NCI-H2171 treated with DMSO at 0.1 percent for 48 hours (cell line): ENCODE measurements at regions not wholly inside any gene's neighbourhood (a gene's known extent, or its start where the extent isn't known, plus 50 kb on each side); places are given as distances from the start of the nearest gene placed in this dataset.

ENCODE experiments used
- DNase-seq: peaks from one replicate; lab custom pipeline; 2025; lab: John Stamatoyannopoulos, UW

DNA sequence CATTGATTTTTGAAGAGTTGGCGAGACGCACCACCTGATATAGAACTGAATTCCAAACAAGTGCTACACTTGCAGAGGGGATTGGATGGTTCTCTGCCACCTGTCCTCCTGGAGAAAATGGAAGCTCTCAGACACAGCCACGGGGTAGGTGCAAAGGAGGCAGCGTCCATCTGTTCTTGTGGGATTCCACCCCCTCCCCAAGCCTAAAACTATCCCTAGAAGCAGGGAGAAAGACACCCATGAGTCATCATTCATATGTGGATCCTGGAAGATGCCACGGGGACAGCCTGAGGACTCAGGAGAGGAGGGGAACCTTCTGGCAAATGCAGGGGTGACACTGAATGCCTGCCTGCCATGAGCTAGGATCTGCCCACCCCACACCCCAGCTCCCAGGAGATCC, 171.3 kb upstream of the CST7 start:
- DNase-seq: peak; percentile 73

DNA sequence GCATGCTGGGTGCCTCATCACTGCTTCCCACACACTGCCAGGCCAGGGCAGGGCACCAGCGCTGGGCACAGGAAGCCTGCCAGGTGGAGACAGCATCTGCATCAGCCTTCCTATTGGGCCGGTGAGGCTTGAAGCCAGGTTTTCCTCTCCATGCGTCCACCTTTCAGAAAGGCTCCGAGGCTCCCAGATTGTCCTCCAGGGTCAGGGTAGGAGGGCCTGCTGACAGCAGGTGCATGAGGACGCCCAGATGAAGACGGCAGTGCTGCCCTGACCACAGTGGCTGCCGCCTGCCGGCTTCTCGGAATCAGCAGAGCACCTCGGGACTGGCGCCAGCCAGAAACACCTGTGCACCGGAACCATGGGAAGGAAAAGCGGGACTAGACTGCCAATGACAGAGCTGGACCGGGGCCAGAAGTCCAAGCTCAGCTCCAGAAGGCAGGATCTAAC, 170.5 kb upstream of the CST7 start:
- no peak for DNase-seq

GRCh38 chr20:24779131-24779530, 169.9 kb upstream of the CST7 start:
- DNase-seq: no peak

DNA sequence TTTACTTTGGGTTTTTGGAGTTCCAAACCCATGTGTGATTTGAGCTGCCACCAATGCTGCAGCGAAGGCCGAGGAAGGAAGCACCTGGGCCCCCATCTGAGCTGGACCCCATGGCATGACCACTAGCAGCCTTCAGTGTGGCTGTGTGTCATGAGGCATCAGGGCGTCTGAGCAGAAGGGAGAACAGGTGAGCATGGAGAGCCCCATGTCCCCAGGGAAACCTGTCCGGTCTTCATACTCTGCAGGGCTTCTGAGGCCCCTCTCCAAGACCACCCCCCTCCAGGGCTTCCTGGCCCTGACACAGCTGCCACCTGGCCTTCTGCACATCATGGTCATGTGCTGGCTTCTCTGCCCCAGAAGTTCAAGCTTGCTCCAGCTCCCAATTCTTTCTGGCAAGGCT, 169.1 kb upstream of the CST7 start:
- DNase-seq: no peak

DNA sequence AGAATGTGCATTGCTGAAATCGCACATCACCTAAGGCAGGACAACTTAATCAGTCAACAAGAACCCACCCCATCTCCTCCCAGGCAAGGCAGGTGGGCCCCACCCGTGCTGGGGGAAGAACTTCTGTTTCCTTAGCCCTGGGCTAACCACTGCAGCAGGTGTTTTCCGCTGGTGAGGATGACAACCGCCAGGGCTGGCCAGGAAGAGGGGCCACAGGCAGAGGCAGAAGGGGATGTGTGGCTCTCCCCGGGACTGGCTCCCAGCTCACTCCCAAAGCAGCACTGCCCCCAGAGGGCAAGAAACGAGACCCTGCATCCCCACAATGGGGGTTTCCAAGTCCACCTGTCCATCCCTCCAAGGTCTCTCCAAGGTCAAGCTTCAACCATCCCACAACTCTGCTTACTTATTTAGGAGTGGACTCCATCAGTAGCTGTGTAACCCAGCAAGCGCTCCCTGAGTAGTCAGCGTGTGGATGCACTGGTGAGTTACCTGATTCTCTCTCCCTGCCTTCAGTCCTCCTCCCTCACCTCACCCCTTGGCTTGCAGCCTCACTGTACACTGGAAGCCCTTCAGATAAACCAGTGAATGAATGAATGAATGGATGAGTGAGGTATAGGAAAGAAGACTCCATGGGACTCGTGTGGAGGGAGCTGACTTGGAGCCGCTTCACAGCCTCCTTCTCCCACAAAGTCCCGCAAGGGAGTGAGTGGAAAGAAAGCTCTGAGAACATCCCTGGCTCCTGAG, 168.2 kb upstream of the CST7 start:
- no peak for DNase-seq

- peak; percentile 16 for DNase-seq
Observed at GRCh38 chr20:24781418-24781980, 167.6 kb upstream of the CST7 start.

DNA sequence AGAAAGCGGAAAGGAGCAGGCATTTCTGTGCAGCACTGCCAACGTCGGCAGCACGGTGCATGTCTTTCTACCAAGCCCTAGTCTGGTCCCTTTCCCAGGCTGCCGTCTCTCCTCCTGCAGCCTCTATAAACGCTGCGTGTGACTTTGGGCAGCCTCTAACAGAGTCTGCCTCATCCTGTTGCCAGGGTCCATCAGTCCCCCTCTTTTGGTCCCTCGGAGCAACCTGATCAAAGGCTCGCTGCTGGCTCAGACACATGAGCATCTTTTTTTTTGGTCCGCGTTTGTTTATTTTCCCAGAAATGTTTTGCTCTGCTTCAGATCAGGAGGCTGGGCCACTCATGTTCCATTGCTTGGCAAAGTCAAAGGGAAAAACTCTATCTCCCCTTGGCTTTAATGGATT, 166.8 kb upstream of the CST7 start:
- DNase-seq: no peak

GRCh38 chr20:24782801-24783630, 166.1 kb upstream of the CST7 start:
- no peak for DNase-seq

GRCh38 chr20:24783631-24784492, 165.2 kb upstream of the CST7 start:
- peak; percentile 58 for DNase-seq

- no peak for DNase-seq
Observed at GRCh38 chr20:24784607-24785006, 164.5 kb upstream of the CST7 start.

- peak; percentile 46 for DNase-seq
Observed at GRCh38 chr20:24785141-24786110, 163.6 kb upstream of the CST7 start.

- no peak for DNase-seq
Observed at GRCh38 chr20:24786111-24786495, 163.0 kb upstream of the CST7 start.

GRCh38 chr20:24786646-24787045, 162.4 kb upstream of the CST7 start:
- DNase-seq: no peak

GRCh38 chr20:24787071-24787470, 162.0 kb upstream of the CST7 start:
- no peak for DNase-seq

GRCh38 chr20:24787621-24788020, 161.4 kb upstream of the CST7 start:
- no peak for DNase-seq

DNA sequence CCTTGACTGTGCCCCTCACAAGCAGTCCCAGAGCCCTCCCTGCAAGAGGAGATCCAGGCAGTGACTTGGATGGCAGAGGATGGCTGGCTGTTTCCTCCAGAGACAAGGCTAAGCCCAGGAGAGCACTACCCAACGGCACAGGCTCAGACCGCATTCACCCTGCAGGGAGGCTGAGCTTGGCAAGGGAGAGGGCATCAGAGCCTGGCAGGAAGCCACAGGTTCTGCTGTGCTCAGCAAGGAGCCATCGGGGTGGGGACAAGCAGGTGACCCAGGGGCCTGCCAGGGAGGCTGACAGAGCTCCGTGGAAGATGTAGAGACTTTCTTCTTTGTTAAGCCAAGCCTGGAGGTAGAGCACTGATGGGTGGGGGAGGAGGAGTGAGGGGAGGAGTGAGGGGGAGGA, 159.2 kb upstream of the CST7 start:
- no peak for DNase-seq

DNA sequence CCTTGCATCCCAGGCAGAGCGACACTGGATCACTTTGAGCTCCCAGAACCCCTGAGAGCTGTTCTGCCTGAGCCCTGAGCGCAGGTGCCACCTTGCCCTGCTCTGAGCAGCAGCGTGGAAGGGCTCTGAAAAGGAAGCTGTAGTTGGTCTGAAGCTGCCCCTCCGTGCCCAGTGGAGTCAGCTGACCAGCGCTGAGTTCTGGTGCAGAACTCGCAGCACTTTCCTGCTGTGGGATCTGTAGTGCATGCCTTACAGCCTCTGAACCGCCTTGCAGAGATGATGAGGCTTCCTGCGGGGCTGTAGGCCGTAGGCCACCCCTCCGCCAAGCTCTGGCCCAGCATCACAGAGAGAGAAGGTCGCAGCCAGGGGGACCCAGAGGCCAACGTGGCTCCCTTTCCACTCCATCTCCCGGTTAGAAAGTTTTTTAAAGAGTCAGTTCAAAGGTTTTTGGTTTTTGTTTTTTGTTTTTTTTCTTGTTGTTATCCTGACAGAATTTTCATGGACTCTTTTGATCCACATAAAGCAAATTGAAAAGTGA, 158.3 kb upstream of the CST7 start:
- no peak for DNase-seq

DNA sequence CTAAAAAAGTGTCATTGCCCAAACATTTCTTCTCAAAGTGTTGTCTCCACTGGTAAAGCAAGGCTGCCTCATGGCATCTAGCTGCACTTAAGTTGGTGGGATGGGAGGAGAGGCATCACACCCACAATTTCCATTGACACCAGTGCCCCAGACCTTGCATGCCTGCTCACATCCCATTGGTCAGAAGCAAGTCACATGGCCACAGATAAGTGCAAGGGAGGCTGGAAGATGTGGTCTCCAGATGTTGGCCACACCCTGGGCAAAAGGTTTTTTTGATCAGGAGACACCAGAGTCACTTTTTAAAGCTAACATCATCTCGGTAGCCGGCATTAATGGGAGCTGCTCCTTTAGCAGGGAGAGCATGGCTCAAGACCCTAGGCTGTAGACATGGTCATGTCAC, 157.1 kb upstream of the CST7 start:
- no peak for DNase-seq

- no peak for DNase-seq
Observed at GRCh38 chr20:24792641-24793495, 156.2 kb upstream of the CST7 start.

DNA sequence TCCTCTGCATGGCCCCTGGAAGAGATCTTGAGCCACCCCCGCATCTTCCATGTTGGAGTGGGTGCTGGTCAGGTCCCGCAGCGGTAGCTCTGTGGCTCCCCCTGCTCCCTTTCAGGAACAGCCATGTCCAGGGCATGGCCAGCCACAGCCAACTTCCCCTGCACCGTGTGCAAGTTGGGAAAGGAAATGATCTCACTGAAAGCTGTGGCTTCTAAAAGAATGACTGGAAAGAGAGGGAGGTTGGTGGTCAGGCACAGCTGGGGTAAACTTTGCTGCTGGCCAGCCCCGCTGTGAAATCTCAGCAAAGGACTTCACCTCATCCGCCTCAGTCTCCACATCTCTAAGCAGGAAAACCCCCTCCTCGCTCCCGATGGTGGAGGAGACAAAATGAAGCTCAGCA, 153.6 kb upstream of the CST7 start:
- no peak for DNase-seq
